Fibroblast of peridontal ligament (primary cell): ENCODE measurements at regions not wholly inside any gene's neighbourhood (a gene's known extent, or its start where the extent isn't known, plus 50 kb on each side); places are given as distances from the start of the nearest gene placed in this dataset.

Source experiments
- DNase-seq: peaks from one replicate; pipeline ENCODE4 v3.0.0-alpha.2; 2010; ENCODE audit errors: extremely low read depth

GRCh38 chr1:58003988-58004387, 542.5 kb downstream of the OMA1 start:
- DNase-seq: no peak

- DNase-seq: no peak
These were observed 543.5 kb downstream of the OMA1 start for GRCh38 chr1:58003059-58003458.

GRCh38 chr1:58000821-58001220, 545.7 kb downstream of the OMA1 start:
- DNase-seq: no peak

- DNase-seq: no peak
These were observed 546.4 kb downstream of the OMA1 start for GRCh38 chr1:58000116-58000515.

- DNase-seq: no peak
These were observed 550.1 kb downstream of the OMA1 start for GRCh38 chr1:57996400-57996799.

GRCh38 chr1:57991289-57991688, 555.2 kb downstream of the OMA1 start:
- DNase-seq: no peak

- no peak for DNase-seq
These were observed 556.6 kb downstream of the OMA1 start for GRCh38 chr1:57989877-57990276.

GRCh38 chr1:57987523-57987922, 559.0 kb downstream of the OMA1 start:
- no peak for DNase-seq

GRCh38 chr1:57986432-57986831, 560.1 kb downstream of the OMA1 start:
- no peak for DNase-seq

- no peak for DNase-seq
These were observed 560.4 kb upstream of the DAB1 start for GRCh38 chr1:57984277-57984676.

GRCh38 chr1:57983441-57983840, 559.6 kb upstream of the DAB1 start:
- DNase-seq: no peak

- no peak for DNase-seq
These were observed 559.0 kb upstream of the DAB1 start for GRCh38 chr1:57982852-57983251.

GRCh38 chr1:57976216-57976615, 552.4 kb upstream of the DAB1 start:
- DNase-seq: no peak

GRCh38 chr1:57968321-57968720, 544.5 kb upstream of the DAB1 start:
- DNase-seq: no peak

- no peak for DNase-seq
These were observed 543.0 kb upstream of the DAB1 start for GRCh38 chr1:57966751-57967406.

GRCh38 chr1:57966340-57966739, 542.5 kb upstream of the DAB1 start:
- DNase-seq: no peak

- no peak for DNase-seq
These were observed 539.7 kb upstream of the DAB1 start for GRCh38 chr1:57963581-57963980.

- DNase-seq: no peak
These were observed 535.8 kb upstream of the DAB1 start for GRCh38 chr1:57959531-57960241.

- no peak for DNase-seq
These were observed 533.7 kb upstream of the DAB1 start for GRCh38 chr1:57957576-57957975.

- DNase-seq: no peak
These were observed 527.5 kb upstream of the DAB1 start for GRCh38 chr1:57951390-57951789.

GRCh38 chr1:57949168-57949567, 525.3 kb upstream of the DAB1 start:
- DNase-seq: no peak

- DNase-seq: no peak
These were observed 523.6 kb upstream of the DAB1 start for GRCh38 chr1:57947471-57947870.

- no peak for DNase-seq
These were observed 521.2 kb upstream of the DAB1 start for GRCh38 chr1:57945045-57945444.

- DNase-seq: no peak
These were observed 519.5 kb upstream of the DAB1 start for GRCh38 chr1:57943365-57943764.
